ENCODE measurements at regions not wholly inside any gene's neighbourhood (a gene's known extent, or its start where the extent isn't known, plus 50 kb on each side); places are given as distances from the start of the nearest gene placed in this dataset.

- H3K79me2 ChIP-seq (ENCODE audit: control insufficient read depth, insufficient read depth, low read length) = no peaks in the 10 kb centered on the region
- H3K4me2 ChIP-seq (replicated peaks; ENCODE audit: low read depth, low read length, poor library complexity, severe bottlenecking) = no peak overlapping the region
- DNase-seq (no peak), ATAC-seq (ENCODE audit: low read depth) (no peak)
- WGBS (ENCODE audit: insufficient coverage) = 78% methylated on average over 4 of the region's 4 CpGs
- intact Hi-C loops (cut with micrococcal nuclease) = no loop called here
- no peak overlapping the region for H3K9ac ChIP-seq (ENCODE audit: low read length)
- Mint-ChIP-seq H3K9me3 (ENCODE audit: insufficient read depth) (no peaks in the 10 kb centered on the region), H3K4me1 (no peaks in the 10 kb centered on the region), H3K4me3 (no peak overlapping the region), H3K27me3 (peaks cover 7% of the 10 kb centered on the region), H3K27ac (no peak overlapping the region)
- H3K27me3 ChIP-seq (replicated peaks in 1 of 4; ENCODE audit: control extremely low read depth in 1 of 4, control insufficient read depth in 3 of 4, insufficient read depth in 4 of 4, low read length in 3 of 4) = no peaks in the 10 kb centered on the region
- ChIA-PET CTCF (no interaction called here), POLR2A (no interaction called here)
- H3K36me3 ChIP-seq (replicated peaks in 1 of 2; ENCODE audit: control extremely low read depth in 1 of 2, control insufficient read depth in 1 of 2, extremely low read depth in 1 of 2, insufficient read depth in 2 of 2, low read length in 1 of 2) = no peaks in the 10 kb centered on the region
- no peak for TF ChIP-seq EZH2 (IDR thresholded peaks at IDR 0.05; ENCODE audit: borderline replicate concordance, insufficient read depth, low read depth, low read length, poor library complexity, severe bottlenecking)
- no peak for TF ChIP-seq CTCF (IDR thresholded peaks at IDR 0.05)
- no peak overlapping the region for H3K27ac ChIP-seq (ENCODE audit: low read length in 2 of 2)
- H3K4me3 ChIP-seq (ENCODE audit: control extremely low read depth in 1 of 5, extremely low read depth in 1 of 5, insufficient read depth in 1 of 5, low read depth in 2 of 5, low read length in 4 of 5) = no peak overlapping the region
- no peak overlapping the region for H2AFZ ChIP-seq (ENCODE audit: insufficient read depth, low read depth, low read length, poor library complexity, severe bottlenecking)
- no peaks in the 10 kb centered on the region for H3K9me3 ChIP-seq (ENCODE audit: control extremely low read depth in 1 of 3, control insufficient read depth in 2 of 3, insufficient read depth in 1 of 3, low read length in 2 of 3)
- H3K4me1 ChIP-seq (ENCODE audit: control insufficient read depth in 2 of 2, insufficient read depth in 2 of 2, low read length in 2 of 2) = no peaks in the 10 kb centered on the region
- no peaks in the 10 kb centered on the region for H4K20me1 ChIP-seq (ENCODE audit: control insufficient read depth, insufficient read depth, low read length, poor library complexity, severe bottlenecking)
Measured at GRCh38 chr14:48943913-48944312, 642.3 kb downstream of the RPS29 start.

GRCh38 chr14:48937541-48938195 is 648.5 kb downstream of the RPS29 start:
- Histone ChIP-seq H3K27ac (ENCODE audit: low read length in 2 of 2) (no peak overlapping the region), H3K4me2 (replicated peaks; ENCODE audit: low read depth, low read length, poor library complexity, severe bottlenecking) (no peak overlapping the region), H3K27me3 (replicated peaks in 1 of 4; ENCODE audit: control extremely low read depth in 1 of 4, control insufficient read depth in 3 of 4, insufficient read depth in 4 of 4, low read length in 3 of 4) (no peaks in the 10 kb centered on the region), H3K4me1 (ENCODE audit: control insufficient read depth in 2 of 2, insufficient read depth in 2 of 2, low read length in 2 of 2) (no peaks in the 10 kb centered on the region), H3K9ac (ENCODE audit: low read length) (no peak overlapping the region), H3K4me3 (ENCODE audit: control extremely low read depth in 1 of 5, extremely low read depth in 1 of 5, insufficient read depth in 1 of 5, low read depth in 2 of 5, low read length in 4 of 5) (no peak overlapping the region), H3K36me3 (replicated peaks in 1 of 2; ENCODE audit: control extremely low read depth in 1 of 2, control insufficient read depth in 1 of 2, extremely low read depth in 1 of 2, insufficient read depth in 2 of 2, low read length in 1 of 2) (no peaks in the 10 kb centered on the region), H4K20me1 (ENCODE audit: control insufficient read depth, insufficient read depth, low read length, poor library complexity, severe bottlenecking) (no peaks in the 10 kb centered on the region), H3K79me2 (ENCODE audit: control insufficient read depth, insufficient read depth, low read length) (no peaks in the 10 kb centered on the region), H2AFZ (ENCODE audit: insufficient read depth, low read depth, low read length, poor library complexity, severe bottlenecking) (no peak overlapping the region), H3K9me3 (ENCODE audit: control extremely low read depth in 1 of 3, control insufficient read depth in 2 of 3, insufficient read depth in 1 of 3, low read length in 2 of 3) (no peaks in the 10 kb centered on the region)
- Mint-ChIP-seq H3K9me3 (ENCODE audit: insufficient read depth) (no peaks in the 10 kb centered on the region), H3K27ac (no peak overlapping the region), H3K27me3 (no peaks in the 10 kb centered on the region), H3K4me3 (no peak overlapping the region), H3K4me1 (peaks cover 5% of the 10 kb centered on the region)
- POLR2A ChIA-PET = no interaction called here
- TF ChIP-seq CTCF (IDR thresholded peaks at IDR 0.05) = no peak
- no peak for TF ChIP-seq EZH2 (IDR thresholded peaks at IDR 0.05; ENCODE audit: borderline replicate concordance, insufficient read depth, low read depth, low read length, poor library complexity, severe bottlenecking)
- 62% methylated on average over 8 of the region's 10 CpGs for WGBS (ENCODE audit: insufficient coverage)
- CTCF ChIA-PET = no interaction called here
- intact Hi-C loops (cut with micrococcal nuclease) = no loop called here
- DNase-seq (no peak), ATAC-seq (ENCODE audit: low read depth) (no peak)
